GM12864 (cell line): ENCODE measurements at regions not wholly inside any gene's neighbourhood (a gene's known extent, or its start where the extent isn't known, plus 50 kb on each side); places are given as distances from the start of the nearest gene placed in this dataset.

Experiments used
- DNase-seq: peaks from one replicate; pipeline ENCODE4 v3.0.0-alpha.2; 2011; ENCODE audit warnings: low read depth
- H3K4me3 ChIP-seq: 2 replicates; pipeline ENCODE4 v1.5.1; 2011; ENCODE audit warnings: mild to moderate bottlenecking, low read depth, low read length, control low read depth
- CTCF ChIP-seq: IDR thresholded peaks from 2 replicates; pipeline ENCODE4 v1.5.1; 2011; ENCODE audit warnings: low read depth, mild to moderate bottlenecking, moderate library complexity, low read length, control low read depth, inconsistent platforms; ENCODE audit errors: missing control alignments

- H3K4me3 ChIP-seq, result no peak overlapping the region
- no peak for TF ChIP-seq CTCF
- no peak for DNase-seq
Observed at GRCh38 chr6:22068561-22069305, 228.1 kb downstream of the PRL start.

- no peak for DNase-seq
- TF ChIP-seq CTCF, result no peak
- no peak overlapping the region for H3K4me3 ChIP-seq
Observed at GRCh38 chr6:22069306-22069800, 227.5 kb downstream of the PRL start.

- TF ChIP-seq CTCF, result no peak
- DNase-seq, result no peak
- H3K4me3 ChIP-seq, result no peak overlapping the region
Observed at GRCh38 chr6:22071270-22072041, 225.4 kb downstream of the PRL start.

- H3K4me3 ChIP-seq, result no peak overlapping the region
- no peak for TF ChIP-seq CTCF
- no peak for DNase-seq
Observed at GRCh38 chr6:22072949-22073348, 223.9 kb downstream of the PRL start.

- no peak overlapping the region for H3K4me3 ChIP-seq
- TF ChIP-seq CTCF, result no peak
- DNase-seq, result no peak
Observed at GRCh38 chr6:22073516-22074198, 223.2 kb downstream of the PRL start.

- H3K4me3 ChIP-seq, result no peak overlapping the region
- DNase-seq, result no peak
- no peak for TF ChIP-seq CTCF
Observed at GRCh38 chr6:22078288-22078687, 218.5 kb downstream of the PRL start.
